SK-N-SH (cell line): ENCODE measurements at regions not wholly inside any gene's neighbourhood (a gene's known extent, or its start where the extent isn't known, plus 50 kb on each side); places are given as distances from the start of the nearest gene placed in this dataset.

ENCODE experiments used
- CTCF ChIA-PET: fragments of 300-600, 350-600 bp; formaldehyde crosslinking; extraction: SDS; loops from one replicate; lab custom pipeline; 2021; lab: Yijun Ruan, JAX
- POLR2A ChIA-PET: fragments of 350-600 bp; sonication (Branson Sonifier 250); formaldehyde crosslinking; extraction: SDS; loops from one replicate; lab custom pipeline; 2020; ENCODE audit warnings: antibody characterized with exemption, inconsistent platforms; lab: Yijun Ruan, JAX
- DNase-seq: peaks from one replicate; pipeline ENCODE4 v3.0.0; 2012
- H2AFZ ChIP-seq: fragments of 200-600 bp; sonication (generic); 2 replicates; pipeline ENCODE4 v1.8.1; 2016; ENCODE audit warnings: antibody characterized with exemption, mild to moderate bottlenecking, low read depth
- H3F3A ChIP-seq: fragments of 200-600 bp; sonication (generic); replicated peaks from 2 replicates; pipeline ENCODE3; 2016; ENCODE audit warnings: antibody characterized with exemption, mild to moderate bottlenecking; ENCODE audit not compliant: insufficient read depth
- H3K27ac ChIP-seq, 2 experiments: fragments of 200-500 bp in 1 of 2; fragments of 200-600 bp in 1 of 2; sonication (Bioruptor generic) in 1 of 2; sonication (generic), shearing (Covaris generic) in 1 of 2; 2 replicates each; pipeline versions ENCODE4 v1.5.1 to v1.6.1; 2014 to 2016; ENCODE audit warnings: low read depth in 2 of 2, inconsistent platforms in 1 of 2, low read length in 1 of 2, mild to moderate bottlenecking in 1 of 2, mixed read lengths in 1 of 2
- H3K27me3 ChIP-seq: fragments of 200-600 bp; sonication (generic), shearing (Covaris generic); 2 replicates; pipeline ENCODE4 v1.6.1; 2016; ENCODE audit warnings: mixed run types; ENCODE audit not compliant: insufficient read depth
- H3K36me3 ChIP-seq, 2 experiments: fragments of 200-500 bp in 1 of 2; fragments of 200-600 bp in 1 of 2; sonication (Bioruptor generic) in 1 of 2; sonication (generic) in 1 of 2; replicated peaks in 1 of 2; 2 replicates each; pipeline versions ENCODE3 to v1.5.1; 2014 to 2016; ENCODE audit warnings: low read length in 1 of 2, mild to moderate bottlenecking in 1 of 2; ENCODE audit not compliant: insufficient read depth in 2 of 2, control insufficient read depth in 1 of 2
- H3K4me1 ChIP-seq, 2 experiments: fragments of 200-500 bp in 1 of 2; fragments of 200-600 bp in 1 of 2; sonication (Bioruptor generic) in 1 of 2; sonication (generic), shearing (Covaris generic) in 1 of 2; 2 replicates each; pipeline versions ENCODE4 v1.5.1 to v1.6.1; 2014 to 2016; ENCODE audit warnings: low read depth in 1 of 2, low read length in 1 of 2, mixed run types in 1 of 2; ENCODE audit not compliant: insufficient read depth in 2 of 2, control insufficient read depth in 1 of 2
- H3K4me2 ChIP-seq: fragments of 200-600 bp; sonication (generic), shearing (Covaris generic); 2 replicates; pipeline ENCODE4 v1.6.1; 2017; ENCODE audit warnings: mixed run types
- H3K4me3 ChIP-seq, 2 experiments: fragments of 200-500 bp in 1 of 2; fragments of 200-600 bp in 1 of 2; sonication (Bioruptor generic) in 1 of 2; sonication (generic), shearing (Covaris generic) in 1 of 2; 2 replicates each; pipeline versions ENCODE4 v1.5.1 to v1.8.1; 2014 to 2016; ENCODE audit warnings: low read depth in 2 of 2, inconsistent platforms in 1 of 2, low read length in 1 of 2, mild to moderate bottlenecking in 1 of 2, mixed read lengths in 1 of 2, moderate library complexity in 1 of 2
- H3K79me2 ChIP-seq: fragments of 200-600 bp; sonication (generic); 2 replicates; pipeline ENCODE4 v1.8.1; 2017; ENCODE audit warnings: mild to moderate bottlenecking; ENCODE audit not compliant: insufficient read depth
- H3K9ac ChIP-seq: fragments of 200-600 bp; sonication (generic); 2 replicates; pipeline ENCODE4 v1.6.1; 2017; ENCODE audit warnings: mixed run types
- H3K9me2 ChIP-seq: fragments of 200-600 bp; sonication (generic); 2 replicates; pipeline ENCODE4 v1.6.1; 2017; ENCODE audit warnings: mixed run types
- H3K9me3 ChIP-seq: fragments of 200-600 bp; sonication (generic); 2 replicates; pipeline ENCODE4 v1.6.1; 2017; ENCODE audit warnings: mixed run types, mild to moderate bottlenecking, moderate library complexity
- H4K20me1 ChIP-seq: fragments of 200-600 bp; sonication (generic); 2 replicates; pipeline ENCODE4 v1.6.1; 2017; ENCODE audit warnings: mild to moderate bottlenecking, mixed run types; ENCODE audit not compliant: insufficient read depth
- ELF1 ChIP-seq: IDR thresholded peaks from 2 replicates; pipeline ENCODE4 v1.4.0; 2012
- GABPA ChIP-seq: IDR thresholded peaks from 2 replicates; pipeline ENCODE4 v1.4.0; 2012; ENCODE audit warnings: low read depth, mild to moderate bottlenecking
- GATA2 ChIP-seq: sonication (generic); formaldehyde crosslinking; IDR thresholded peaks from 2 replicates; pipeline ENCODE4 v1.5.0; 2020; ENCODE audit warnings: mild to moderate bottlenecking, missing genetic modification reagents
- MEF2A ChIP-seq: IDR thresholded peaks from 2 replicates; pipeline ENCODE4 v1.4.0; 2012; ENCODE audit warnings: low read depth, borderline replicate concordance
- NRF1 ChIP-seq: IDR thresholded peaks from 2 replicates; pipeline ENCODE4 v1.6.1; 2012; ENCODE audit warnings: low read depth, mild to moderate bottlenecking, low read length
- POLR2AphosphoS5 ChIP-seq: IDR thresholded peaks from 2 replicates; pipeline ENCODE4 v1.6.1; 2012; ENCODE audit warnings: low read depth, low read length
- RFX5 ChIP-seq: IDR thresholded peaks from 2 replicates; pipeline ENCODE4 v1.6.1; 2012; ENCODE audit warnings: mild to moderate bottlenecking, improper control_type of control experiment, low read length
- RXRA ChIP-seq: IDR thresholded peaks from 2 replicates; pipeline ENCODE4 v1.4.0; 2012; ENCODE audit warnings: low read depth, mild to moderate bottlenecking, borderline replicate concordance
- TAF1 ChIP-seq: IDR thresholded peaks from 2 replicates; pipeline ENCODE4 v1.6.1; 2012; ENCODE audit warnings: low read depth, mild to moderate bottlenecking, low read length, moderate library complexity, borderline replicate concordance
- TCF12 ChIP-seq: IDR thresholded peaks from 2 replicates; pipeline ENCODE4 v1.4.0; 2012
- TEAD4 ChIP-seq: IDR thresholded peaks from 2 replicates; pipeline ENCODE4 v1.4.0; 2012; ENCODE audit warnings: mild to moderate bottlenecking, borderline replicate concordance; ENCODE audit not compliant: insufficient read depth
- WGBS: methylation state at CpG from one replicate; pipeline ENCODE4 v1.1.6; 2017; ENCODE audit warnings: low lambda C conversion rate; 5-methylcytosine and 5-hydroxymethylcytosine counted together
- TF ChIP-seq, protein P1 (sequence below): IDR thresholded peaks from 2 replicates; pipeline ENCODE4 v1.6.1; 2012; ENCODE audit warnings: mild to moderate bottlenecking, low read depth, low read length, moderate library complexity
- TF ChIP-seq, protein P2 (sequence below): fragments of 150-350 bp; IDR thresholded peaks from 2 replicates; pipeline ENCODE4 v1.6.1; 2016; ENCODE audit warnings: mild to moderate bottlenecking, low read depth, low read length
- TF ChIP-seq, protein P3 (sequence below): IDR thresholded peaks from 2 replicates; pipeline ENCODE4 v1.4.0; 2012; ENCODE audit warnings: low read depth, borderline replicate concordance
- TF ChIP-seq, protein P4 (sequence below): IDR thresholded peaks from 2 replicates; pipeline ENCODE4 v1.4.0; 2012; ENCODE audit warnings: low read depth, borderline replicate concordance

DNA sequence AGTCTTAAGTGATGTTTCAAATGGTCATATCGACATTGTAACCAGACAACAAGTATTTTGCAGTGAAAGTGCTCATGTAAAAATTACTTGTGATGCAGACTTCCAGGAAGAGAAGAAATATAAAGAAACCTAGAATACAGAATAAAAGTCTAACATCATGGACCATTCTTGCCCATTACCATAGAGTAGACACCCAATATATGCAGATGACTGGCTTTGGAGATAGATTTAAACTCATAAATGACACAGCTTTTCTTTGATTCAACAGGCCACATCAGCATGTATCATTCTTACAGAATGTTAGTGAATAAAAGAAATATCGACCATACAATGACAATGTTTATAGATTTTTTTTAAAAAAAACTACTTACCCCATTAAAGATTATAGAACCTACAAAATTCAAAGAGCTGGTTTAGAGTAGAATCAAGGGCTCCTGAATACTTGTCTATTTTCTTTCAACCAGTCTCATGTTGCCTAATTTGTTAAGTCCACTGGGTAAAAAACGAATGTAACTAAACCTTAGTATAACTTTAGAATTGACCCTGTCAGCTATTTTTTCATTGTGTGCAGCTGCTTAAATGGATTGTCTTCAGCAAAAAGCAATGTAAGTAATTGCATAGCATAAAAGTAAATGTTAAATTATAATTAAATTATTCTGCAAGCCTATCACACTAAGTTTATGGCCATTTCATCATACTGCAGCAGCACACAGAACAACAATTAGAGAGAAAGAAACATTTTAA, 268.7 kb upstream of the AGTR1 start (continued):
- TF ChIP-seq, protein P1, sequence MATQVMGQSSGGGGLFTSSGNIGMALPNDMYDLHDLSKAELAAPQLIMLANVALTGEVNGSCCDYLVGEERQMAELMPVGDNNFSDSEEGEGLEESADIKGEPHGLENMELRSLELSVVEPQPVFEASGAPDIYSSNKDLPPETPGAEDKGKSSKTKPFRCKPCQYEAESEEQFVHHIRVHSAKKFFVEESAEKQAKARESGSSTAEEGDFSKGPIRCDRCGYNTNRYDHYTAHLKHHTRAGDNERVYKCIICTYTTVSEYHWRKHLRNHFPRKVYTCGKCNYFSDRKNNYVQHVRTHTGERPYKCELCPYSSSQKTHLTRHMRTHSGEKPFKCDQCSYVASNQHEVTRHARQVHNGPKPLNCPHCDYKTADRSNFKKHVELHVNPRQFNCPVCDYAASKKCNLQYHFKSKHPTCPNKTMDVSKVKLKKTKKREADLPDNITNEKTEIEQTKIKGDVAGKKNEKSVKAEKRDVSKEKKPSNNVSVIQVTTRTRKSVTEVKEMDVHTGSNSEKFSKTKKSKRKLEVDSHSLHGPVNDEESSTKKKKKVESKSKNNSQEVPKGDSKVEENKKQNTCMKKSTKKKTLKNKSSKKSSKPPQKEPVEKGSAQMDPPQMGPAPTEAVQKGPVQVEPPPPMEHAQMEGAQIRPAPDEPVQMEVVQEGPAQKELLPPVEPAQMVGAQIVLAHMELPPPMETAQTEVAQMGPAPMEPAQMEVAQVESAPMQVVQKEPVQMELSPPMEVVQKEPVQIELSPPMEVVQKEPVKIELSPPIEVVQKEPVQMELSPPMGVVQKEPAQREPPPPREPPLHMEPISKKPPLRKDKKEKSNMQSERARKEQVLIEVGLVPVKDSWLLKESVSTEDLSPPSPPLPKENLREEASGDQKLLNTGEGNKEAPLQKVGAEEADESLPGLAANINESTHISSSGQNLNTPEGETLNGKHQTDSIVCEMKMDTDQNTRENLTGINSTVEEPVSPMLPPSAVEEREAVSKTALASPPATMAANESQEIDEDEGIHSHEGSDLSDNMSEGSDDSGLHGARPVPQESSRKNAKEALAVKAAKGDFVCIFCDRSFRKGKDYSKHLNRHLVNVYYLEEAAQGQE = no peak
- TF ChIP-seq TEAD4 (no peak), TCF12 (no peak), RXRA (no peak), ELF1 (no peak)
- TF ChIP-seq, protein P2, sequence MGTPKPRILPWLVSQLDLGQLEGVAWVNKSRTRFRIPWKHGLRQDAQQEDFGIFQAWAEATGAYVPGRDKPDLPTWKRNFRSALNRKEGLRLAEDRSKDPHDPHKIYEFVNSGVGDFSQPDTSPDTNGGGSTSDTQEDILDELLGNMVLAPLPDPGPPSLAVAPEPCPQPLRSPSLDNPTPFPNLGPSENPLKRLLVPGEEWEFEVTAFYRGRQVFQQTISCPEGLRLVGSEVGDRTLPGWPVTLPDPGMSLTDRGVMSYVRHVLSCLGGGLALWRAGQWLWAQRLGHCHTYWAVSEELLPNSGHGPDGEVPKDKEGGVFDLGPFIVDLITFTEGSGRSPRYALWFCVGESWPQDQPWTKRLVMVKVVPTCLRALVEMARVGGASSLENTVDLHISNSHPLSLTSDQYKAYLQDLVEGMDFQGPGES = no peak
- TF ChIP-seq, protein P3, sequence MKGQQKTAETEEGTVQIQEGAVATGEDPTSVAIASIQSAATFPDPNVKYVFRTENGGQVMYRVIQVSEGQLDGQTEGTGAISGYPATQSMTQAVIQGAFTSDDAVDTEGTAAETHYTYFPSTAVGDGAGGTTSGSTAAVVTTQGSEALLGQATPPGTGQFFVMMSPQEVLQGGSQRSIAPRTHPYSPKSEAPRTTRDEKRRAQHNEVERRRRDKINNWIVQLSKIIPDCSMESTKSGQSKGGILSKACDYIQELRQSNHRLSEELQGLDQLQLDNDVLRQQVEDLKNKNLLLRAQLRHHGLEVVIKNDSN = no peak

DNA sequence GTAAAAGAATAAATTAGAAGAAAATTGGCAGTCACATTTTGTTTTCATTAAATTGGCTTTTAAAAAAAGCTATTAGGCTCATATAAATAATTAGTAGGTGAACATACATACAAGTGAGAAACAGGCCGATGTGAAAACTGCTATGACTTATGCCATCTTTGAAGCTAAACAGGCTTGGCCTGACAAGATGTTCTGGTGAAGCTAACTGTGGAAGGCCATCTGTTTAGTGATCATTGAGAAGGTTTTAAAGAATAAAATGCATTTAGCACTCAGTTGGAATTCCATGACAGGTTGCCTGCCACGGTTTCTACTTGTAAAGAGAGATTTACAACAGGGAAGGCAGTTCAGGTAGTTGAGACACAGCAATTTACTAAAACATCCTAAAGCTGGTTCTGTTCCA, 264.0 kb upstream of the AGTR1 start:
- CTCF ChIA-PET = interaction anchor here (1.2 kb wide), 1 partner anchor 9 kb away, joined by 3 read pairs; no protein-coding TSS in a partner anchor
- no peaks in the 10 kb centered on the region for H3F3A ChIP-seq

More for the DNA sequence above, 264.0 kb upstream of the AGTR1 start:
- H3K9me2 ChIP-seq = no peaks in the 10 kb centered on the region
- WGBS = 36% methylated on average over 2 of the region's 2 CpGs
- DNase-seq = no peak
- no peaks in the 10 kb centered on the region for H3K36me3 ChIP-seq
- no peak overlapping the region for H3K4me3 ChIP-seq
- POLR2A ChIA-PET = no interaction called here
- no peak overlapping the region for H3K4me2 ChIP-seq
- H3K4me1 ChIP-seq = no peaks in the 10 kb centered on the region
- H3K27ac ChIP-seq = no peak overlapping the region
- H4K20me1 ChIP-seq = no peaks in the 10 kb centered on the region
- no peak overlapping the region for H3K9ac ChIP-seq
- H3K9me3 ChIP-seq = no peaks in the 10 kb centered on the region
- H3K27me3 ChIP-seq = no peaks in the 10 kb centered on the region
- TF ChIP-seq RFX5 (no peak), NRF1 (no peak), ELF1 (no peak), TAF1 (no peak), MEF2A (no peak), POLR2AphosphoS5 (no peak), TEAD4 (no peak), GATA2 (CRISPR knock-in tag) (no peak), GABPA (no peak)
- TF ChIP-seq, protein P3 = no peak
- TF ChIP-seq, protein P2 = no peak
- TF ChIP-seq, protein P4, sequence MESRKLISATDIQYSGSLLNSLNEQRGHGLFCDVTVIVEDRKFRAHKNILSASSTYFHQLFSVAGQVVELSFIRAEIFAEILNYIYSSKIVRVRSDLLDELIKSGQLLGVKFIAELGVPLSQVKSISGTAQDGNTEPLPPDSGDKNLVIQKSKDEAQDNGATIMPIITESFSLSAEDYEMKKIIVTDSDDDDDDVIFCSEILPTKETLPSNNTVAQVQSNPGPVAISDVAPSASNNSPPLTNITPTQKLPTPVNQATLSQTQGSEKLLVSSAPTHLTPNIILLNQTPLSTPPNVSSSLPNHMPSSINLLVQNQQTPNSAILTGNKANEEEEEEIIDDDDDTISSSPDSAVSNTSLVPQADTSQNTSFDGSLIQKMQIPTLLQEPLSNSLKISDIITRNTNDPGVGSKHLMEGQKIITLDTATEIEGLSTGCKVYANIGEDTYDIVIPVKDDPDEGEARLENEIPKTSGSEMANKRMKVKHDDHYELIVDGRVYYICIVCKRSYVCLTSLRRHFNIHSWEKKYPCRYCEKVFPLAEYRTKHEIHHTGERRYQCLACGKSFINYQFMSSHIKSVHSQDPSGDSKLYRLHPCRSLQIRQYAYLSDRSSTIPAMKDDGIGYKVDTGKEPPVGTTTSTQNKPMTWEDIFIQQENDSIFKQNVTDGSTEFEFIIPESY = no peak
- H3K79me2 ChIP-seq = no peaks in the 10 kb centered on the region
- no peak overlapping the region for H2AFZ ChIP-seq
